ENCODE measurements at regions not wholly inside any gene's neighbourhood (a gene's known extent, or its start where the extent isn't known, plus 50 kb on each side); places are given as distances from the start of the nearest gene placed in this dataset.

DNA sequence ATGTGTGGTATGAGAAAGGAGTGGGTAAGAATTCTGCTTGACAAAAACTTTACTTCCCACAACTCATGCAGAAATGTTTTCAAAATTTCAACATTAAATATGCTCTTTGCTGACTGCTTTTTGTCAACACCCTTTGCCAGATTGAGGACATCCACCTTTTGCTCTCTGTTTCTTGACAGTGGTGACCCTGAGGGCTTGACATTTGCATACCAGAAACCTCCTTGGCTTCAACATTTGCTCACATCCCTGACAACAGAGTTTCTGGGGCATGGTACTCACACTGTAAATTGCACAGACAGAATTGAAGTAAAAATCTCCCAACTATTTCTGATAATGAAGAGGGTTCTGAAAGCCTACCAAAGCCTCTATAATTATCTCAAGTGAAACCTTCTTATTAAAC lies 95.7 kb downstream of the RND3 start:
- no peaks in the 10 kb centered on the region for H3K36me3 ChIP-seq (ENCODE audit: control insufficient read depth, insufficient read depth, low read length)
- peaks cover 3% of the 10 kb centered on the region for H3K9me3 ChIP-seq (replicated peaks; ENCODE audit: control insufficient read depth, low read depth, low read length)
- no peaks in the 10 kb centered on the region for H3K4me1 ChIP-seq (ENCODE audit: control insufficient read depth, insufficient read depth, low read length)
- H3K27ac ChIP-seq (ENCODE audit: low read length) = no peak overlapping the region
- H3K27me3 ChIP-seq (ENCODE audit: control insufficient read depth, insufficient read depth, low read length) = no peaks in the 10 kb centered on the region
- no peak for DNase-seq
- H3K4me3 ChIP-seq (ENCODE audit: low read length) = no peak overlapping the region

DNA sequence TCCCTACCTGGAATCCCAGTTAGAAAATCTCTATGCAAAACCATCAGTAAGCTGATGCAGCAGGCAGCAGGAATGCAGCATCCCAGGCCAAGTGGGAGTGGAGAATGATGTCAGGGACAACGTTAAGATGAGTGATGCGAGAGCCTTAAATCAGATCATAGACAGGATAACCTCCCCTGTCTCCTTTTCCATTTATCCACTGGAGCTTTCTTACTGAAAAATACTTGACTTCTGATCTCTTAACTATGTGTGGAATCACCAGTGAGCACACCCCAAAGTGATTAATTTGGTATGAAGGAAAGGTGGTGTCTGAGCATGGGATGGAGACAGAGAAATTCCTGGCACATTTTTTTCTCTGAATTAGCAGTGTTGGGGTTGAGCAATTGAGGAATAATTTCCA lies 98.0 kb downstream of the RND3 start:
- no CpG with 5 or more reads among the region's 2 CpGs for WGBS (ENCODE audit: insufficient coverage)
- H3K9me3 ChIP-seq (replicated peaks; ENCODE audit: control insufficient read depth, low read depth, low read length) = peaks cover 12% of the 10 kb centered on the region
- H3K4me1 ChIP-seq (ENCODE audit: control insufficient read depth, insufficient read depth, low read length) = no peaks in the 10 kb centered on the region
- no peak for DNase-seq
- no peak overlapping the region for H3K4me3 ChIP-seq (ENCODE audit: low read length)
- H3K27ac ChIP-seq (ENCODE audit: low read length) = no peak overlapping the region
- no peaks in the 10 kb centered on the region for H3K36me3 ChIP-seq (ENCODE audit: control insufficient read depth, insufficient read depth, low read length)
- H3K27me3 ChIP-seq (ENCODE audit: control insufficient read depth, insufficient read depth, low read length) = no peaks in the 10 kb centered on the region

DNA sequence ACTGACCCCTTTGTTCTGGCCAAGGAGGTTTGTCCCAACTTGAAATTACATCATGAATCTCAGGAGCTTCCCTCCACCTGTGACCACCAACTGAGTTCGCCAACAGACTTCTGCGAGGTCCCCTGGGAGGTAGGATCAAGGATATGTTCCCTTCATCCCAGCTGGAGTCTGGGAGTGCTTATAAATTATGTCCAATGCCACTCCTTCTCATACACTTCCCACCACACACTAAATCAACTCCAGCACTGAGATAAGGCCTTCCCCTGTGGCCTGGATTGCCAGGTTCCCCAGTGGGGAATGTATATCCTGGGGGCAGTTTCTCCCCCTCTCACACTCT lies 99.2 kb downstream of the RND3 start:
- Histone ChIP-seq H3K9me3 (replicated peaks; ENCODE audit: control insufficient read depth, low read depth, low read length) (peaks cover 12% of the 10 kb centered on the region), H3K4me1 (ENCODE audit: control insufficient read depth, insufficient read depth, low read length) (no peaks in the 10 kb centered on the region), H3K27me3 (ENCODE audit: control insufficient read depth, insufficient read depth, low read length) (no peaks in the 10 kb centered on the region), H3K36me3 (ENCODE audit: control insufficient read depth, insufficient read depth, low read length) (no peaks in the 10 kb centered on the region), H3K27ac (ENCODE audit: low read length) (no peak overlapping the region), H3K4me3 (ENCODE audit: low read length) (no peak overlapping the region)
- DNase-seq = no peak
- no CpG with 5 or more reads among the region's 2 CpGs for WGBS (ENCODE audit: insufficient coverage)

DNA sequence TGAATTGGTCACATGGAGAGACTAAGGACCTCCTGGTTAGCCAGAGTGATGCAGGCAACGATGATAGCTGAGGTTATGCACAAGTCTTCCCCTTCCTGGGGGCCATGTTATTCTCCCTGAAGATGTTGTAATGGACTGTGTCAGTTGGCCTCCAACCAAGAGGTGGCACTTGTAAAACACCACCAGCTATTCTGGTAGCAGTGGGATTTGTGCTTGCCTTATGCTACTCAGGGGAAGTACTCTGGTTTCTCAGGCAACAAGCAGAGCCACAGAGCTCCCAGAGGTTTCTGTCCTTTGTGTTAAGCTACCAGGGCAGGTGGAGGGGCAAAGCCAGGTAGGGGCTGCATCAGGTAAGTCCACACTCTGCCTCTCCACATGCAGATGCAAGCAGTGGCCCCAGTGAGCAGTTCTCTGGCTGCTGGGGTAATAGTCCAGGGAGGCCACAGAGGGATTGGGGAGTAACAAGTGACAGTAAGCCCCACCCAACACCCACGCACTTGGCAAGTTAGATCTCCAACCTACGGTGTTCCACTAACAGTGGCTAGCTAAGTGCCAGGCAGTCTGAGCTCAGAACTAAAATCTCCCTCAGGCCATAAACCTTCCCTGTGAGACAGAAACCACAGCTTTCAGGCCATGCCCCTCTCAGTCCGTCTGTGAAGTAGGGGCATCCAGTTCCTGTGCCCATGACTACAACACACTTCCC lies 99.7 kb downstream of the RND3 start:
- Histone ChIP-seq H3K9me3 (replicated peaks; ENCODE audit: control insufficient read depth, low read depth, low read length) (peaks cover 12% of the 10 kb centered on the region), H3K4me3 (ENCODE audit: low read length) (no peak overlapping the region), H3K36me3 (ENCODE audit: control insufficient read depth, insufficient read depth, low read length) (no peaks in the 10 kb centered on the region), H3K27me3 (ENCODE audit: control insufficient read depth, insufficient read depth, low read length) (no peaks in the 10 kb centered on the region), H3K4me1 (ENCODE audit: control insufficient read depth, insufficient read depth, low read length) (no peaks in the 10 kb centered on the region), H3K27ac (ENCODE audit: low read length) (no peak overlapping the region)
- WGBS (ENCODE audit: insufficient coverage) = 71% methylated on average over 1 of the region's 4 CpGs
- DNase-seq = no peak

DNA sequence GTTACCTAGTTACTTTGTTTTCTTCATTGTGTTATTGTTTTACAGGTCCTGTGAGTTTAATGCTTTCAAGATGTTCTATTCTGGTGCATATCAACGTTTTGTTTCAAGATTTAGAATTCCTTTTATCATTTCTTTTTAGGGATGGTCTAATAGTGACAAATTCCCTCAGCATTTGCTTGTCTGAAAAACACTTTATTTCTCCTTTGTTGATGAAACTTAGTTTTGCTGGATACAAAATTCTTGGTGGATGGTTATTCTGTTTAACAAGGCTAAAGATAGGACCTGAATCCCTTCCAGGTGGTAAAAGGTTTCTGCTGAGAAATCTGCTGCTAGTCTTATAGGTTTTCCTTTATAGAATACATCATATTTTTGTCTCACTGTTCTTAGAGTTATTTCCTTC lies 102.3 kb downstream of the RND3 start:
- no peak for DNase-seq
- no peaks in the 10 kb centered on the region for H3K4me1 ChIP-seq (ENCODE audit: control insufficient read depth, insufficient read depth, low read length)
- H3K27ac ChIP-seq (ENCODE audit: low read length) = no peak overlapping the region
- no peaks in the 10 kb centered on the region for H3K27me3 ChIP-seq (ENCODE audit: control insufficient read depth, insufficient read depth, low read length)
- H3K36me3 ChIP-seq (ENCODE audit: control insufficient read depth, insufficient read depth, low read length) = no peaks in the 10 kb centered on the region
- WGBS (ENCODE audit: insufficient coverage) = no CpG with 5 or more reads among the region's 1 CpG
- peaks cover 12% of the 10 kb centered on the region for H3K9me3 ChIP-seq (replicated peaks; ENCODE audit: control insufficient read depth, low read depth, low read length)
- no peak overlapping the region for H3K4me3 ChIP-seq (ENCODE audit: low read length)

DNA sequence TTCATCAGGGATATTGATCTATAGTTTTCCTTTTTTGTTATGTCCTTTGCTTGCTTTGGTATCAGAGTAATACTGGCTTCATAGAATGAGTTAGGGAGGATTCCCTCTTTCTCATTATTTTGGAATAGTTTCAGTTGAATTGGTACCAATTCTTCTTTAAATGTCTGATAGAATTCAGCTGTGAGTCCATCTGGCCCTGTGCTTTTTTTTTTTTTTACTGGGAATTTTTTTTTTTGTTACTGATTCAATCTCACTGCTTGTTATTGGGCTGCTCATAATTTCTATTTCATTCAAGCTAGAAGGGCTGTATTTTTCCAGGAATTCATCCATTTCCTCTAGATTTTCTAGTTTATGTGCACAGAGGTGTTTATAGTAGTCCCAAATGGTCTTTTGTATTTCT lies 103.9 kb downstream of the RND3 start:
- Histone ChIP-seq H3K36me3 (ENCODE audit: control insufficient read depth, insufficient read depth, low read length) (no peaks in the 10 kb centered on the region), H3K4me1 (ENCODE audit: control insufficient read depth, insufficient read depth, low read length) (peaks cover 3% of the 10 kb centered on the region), H3K27me3 (ENCODE audit: control insufficient read depth, insufficient read depth, low read length) (no peaks in the 10 kb centered on the region), H3K9me3 (replicated peaks; ENCODE audit: control insufficient read depth, low read depth, low read length) (peaks cover 12% of the 10 kb centered on the region), H3K27ac (ENCODE audit: low read length) (no peak overlapping the region), H3K4me3 (ENCODE audit: low read length) (no peak overlapping the region)
- peak; percentile 80 for DNase-seq

DNA sequence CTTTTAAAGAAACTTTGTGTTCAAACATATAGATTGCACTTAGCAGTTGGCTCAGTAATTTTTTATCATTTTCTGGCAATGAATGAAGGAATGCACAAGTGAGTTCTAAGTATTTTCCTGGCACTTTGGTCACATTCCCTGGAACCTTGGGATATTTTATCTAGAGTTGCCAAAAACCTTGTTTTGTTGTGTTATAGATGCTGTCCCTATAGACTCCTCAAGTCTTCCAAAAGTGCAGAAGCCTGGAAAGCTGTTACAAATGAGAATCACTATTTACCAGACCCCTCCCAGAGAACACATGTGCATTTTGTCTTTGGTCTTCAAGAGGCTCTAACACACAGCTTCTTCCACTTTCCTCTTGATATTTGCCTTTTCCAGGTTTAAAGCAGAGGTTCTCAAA lies 108.3 kb downstream of the RND3 start:
- H3K4me1 ChIP-seq (ENCODE audit: control insufficient read depth, insufficient read depth, low read length) = peaks cover 6% of the 10 kb centered on the region
- no peaks in the 10 kb centered on the region for H3K27me3 ChIP-seq (ENCODE audit: control insufficient read depth, insufficient read depth, low read length)
- DNase-seq = peak; percentile 87
- no peaks in the 10 kb centered on the region for H3K36me3 ChIP-seq (ENCODE audit: control insufficient read depth, insufficient read depth, low read length)
- no peak overlapping the region for H3K27ac ChIP-seq (ENCODE audit: low read length)
- H3K4me3 ChIP-seq (ENCODE audit: low read length) = no peak overlapping the region
- H3K9me3 ChIP-seq (replicated peaks; ENCODE audit: control insufficient read depth, low read depth, low read length) = no peaks in the 10 kb centered on the region

DNA sequence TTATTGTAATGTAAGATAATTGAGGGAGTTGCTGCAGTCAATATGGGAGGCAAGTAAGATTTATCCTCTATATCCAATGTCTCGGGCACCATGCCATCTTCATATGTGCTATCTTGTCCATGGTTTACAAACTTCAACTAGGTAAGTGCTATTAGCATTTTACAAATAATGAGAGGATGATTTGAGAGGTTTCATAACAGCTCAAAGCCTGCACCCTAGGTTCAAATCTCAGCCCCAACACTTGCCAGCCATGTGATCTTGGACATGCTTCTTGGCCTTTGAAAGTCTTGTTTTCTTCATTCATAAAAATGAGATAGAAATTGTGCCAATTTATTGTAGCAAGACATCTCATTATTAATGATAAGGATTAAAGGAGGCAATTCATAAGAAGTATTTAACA lies 108.8 kb downstream of the RND3 start:
- peak; percentile 38 for DNase-seq
- no peaks in the 10 kb centered on the region for H3K9me3 ChIP-seq (replicated peaks; ENCODE audit: control insufficient read depth, low read depth, low read length)
- peaks cover 6% of the 10 kb centered on the region for H3K4me1 ChIP-seq (ENCODE audit: control insufficient read depth, insufficient read depth, low read length)
- WGBS (ENCODE audit: insufficient coverage) = no CpG with 5 or more reads among the region's 1 CpG
- no peak overlapping the region for H3K27ac ChIP-seq (ENCODE audit: low read length)
- H3K4me3 ChIP-seq (ENCODE audit: low read length) = no peak overlapping the region
- no peaks in the 10 kb centered on the region for H3K27me3 ChIP-seq (ENCODE audit: control insufficient read depth, insufficient read depth, low read length)
- no peaks in the 10 kb centered on the region for H3K36me3 ChIP-seq (ENCODE audit: control insufficient read depth, insufficient read depth, low read length)

DNA sequence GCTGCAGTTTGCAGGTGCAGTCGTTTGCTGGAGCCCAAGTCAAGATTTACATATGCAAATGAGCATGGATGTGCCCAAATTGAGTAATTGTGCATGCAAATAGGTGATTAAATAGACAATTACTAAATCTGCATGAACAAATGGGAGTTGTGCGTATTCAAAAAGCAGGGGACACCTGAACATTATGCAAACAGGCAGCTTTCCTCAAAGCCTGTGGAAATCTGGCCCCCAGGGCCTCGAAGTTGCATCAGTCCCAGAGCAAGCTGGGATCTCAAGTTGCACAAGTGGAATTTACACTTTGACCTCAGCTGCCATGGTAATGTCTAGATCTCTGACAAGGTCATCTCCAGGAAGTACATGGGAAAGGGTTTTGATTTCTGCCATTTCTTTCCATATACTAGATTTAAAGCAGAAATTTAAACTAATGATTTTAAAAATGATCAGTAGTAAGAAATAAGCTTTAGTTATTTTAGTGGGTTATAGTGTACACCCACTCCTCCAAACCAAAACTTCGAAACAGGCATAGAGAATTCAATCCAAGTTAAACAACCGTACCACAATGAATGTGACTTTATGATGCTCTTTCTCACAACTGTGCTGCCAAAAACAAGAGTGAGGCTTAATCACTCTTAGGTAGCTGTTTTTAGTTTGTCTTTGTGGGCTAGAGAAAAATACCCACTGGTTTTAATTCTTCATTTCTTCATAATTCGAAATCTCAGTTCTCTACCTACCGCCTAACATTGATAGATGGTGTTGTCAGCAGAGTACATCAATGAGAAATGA lies 110.7 kb downstream of the RND3 start:
- 68% methylated on average over 2 of the region's 7 CpGs for WGBS (ENCODE audit: insufficient coverage)
- peaks cover 6% of the 10 kb centered on the region for H3K4me1 ChIP-seq (ENCODE audit: control insufficient read depth, insufficient read depth, low read length)
- DNase-seq = peak; percentile 33

DNA sequence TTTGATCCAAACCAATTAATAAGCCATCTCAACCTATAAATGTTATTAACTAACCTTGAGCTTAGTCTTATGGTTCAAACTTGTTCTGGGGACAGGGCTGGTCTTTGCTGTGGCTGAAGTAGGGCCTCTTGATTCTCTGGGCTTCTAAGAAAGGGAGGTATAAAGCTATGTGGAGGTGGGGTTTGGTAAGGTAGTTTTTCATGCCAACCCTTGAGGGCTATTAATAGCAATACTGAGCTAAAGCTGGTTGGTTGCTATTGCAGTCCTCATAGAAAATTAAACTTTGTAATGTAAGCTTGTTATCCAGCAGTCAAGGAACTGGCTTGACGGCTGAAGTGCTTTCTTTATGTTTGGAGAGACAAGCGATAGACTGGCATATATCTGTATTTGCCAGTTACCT lies 112.1 kb downstream of the RND3 start:
- Histone ChIP-seq H3K4me3 (ENCODE audit: low read length) (no peak overlapping the region), H3K9me3 (replicated peaks; ENCODE audit: control insufficient read depth, low read depth, low read length) (no peaks in the 10 kb centered on the region), H3K27ac (ENCODE audit: low read length) (no peak overlapping the region), H3K36me3 (ENCODE audit: control insufficient read depth, insufficient read depth, low read length) (no peaks in the 10 kb centered on the region), H3K4me1 (ENCODE audit: control insufficient read depth, insufficient read depth, low read length) (peaks cover 6% of the 10 kb centered on the region), H3K27me3 (ENCODE audit: control insufficient read depth, insufficient read depth, low read length) (no peaks in the 10 kb centered on the region)
- no peak for DNase-seq
- WGBS (ENCODE audit: insufficient coverage) = no CpG with 5 or more reads among the region's 2 CpGs

More for the DNA sequence above, 110.7 kb downstream of the RND3 start:
- Histone ChIP-seq H3K9me3 (replicated peaks; ENCODE audit: control insufficient read depth, low read depth, low read length) (no peaks in the 10 kb centered on the region), H3K27ac (ENCODE audit: low read length) (no peak overlapping the region), H3K4me3 (ENCODE audit: low read length) (no peak overlapping the region), H3K27me3 (ENCODE audit: control insufficient read depth, insufficient read depth, low read length) (no peaks in the 10 kb centered on the region), H3K36me3 (ENCODE audit: control insufficient read depth, insufficient read depth, low read length) (no peaks in the 10 kb centered on the region)

DNA sequence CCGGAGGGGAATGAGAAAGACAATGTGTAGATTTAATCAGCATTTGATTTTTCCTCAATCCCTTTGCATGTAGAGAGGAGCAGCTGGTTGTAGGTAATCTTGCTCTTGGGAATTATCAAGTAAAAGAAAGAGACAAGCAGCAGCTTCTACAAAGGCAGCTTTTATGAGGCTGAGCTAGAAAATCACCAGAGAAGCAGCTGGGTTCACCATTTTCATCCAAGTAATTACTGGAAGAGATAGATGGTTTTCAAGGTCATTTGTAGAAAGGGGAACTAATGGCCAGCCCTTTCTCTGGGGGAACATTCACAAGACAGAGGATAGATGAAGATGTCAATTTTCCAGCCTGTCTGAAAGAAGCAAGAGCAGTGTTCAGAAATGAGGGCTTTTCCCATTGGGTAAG lies 113.0 kb downstream of the RND3 start:
- peak; percentile 96 for DNase-seq

More for the DNA sequence above, 113.0 kb downstream of the RND3 start:
- no peaks in the 10 kb centered on the region for H3K9me3 ChIP-seq (replicated peaks; ENCODE audit: control insufficient read depth, low read depth, low read length)
- no CpG with 5 or more reads among the region's 1 CpG for WGBS (ENCODE audit: insufficient coverage)
- no peaks in the 10 kb centered on the region for H3K27me3 ChIP-seq (ENCODE audit: control insufficient read depth, insufficient read depth, low read length)
- H3K36me3 ChIP-seq (ENCODE audit: control insufficient read depth, insufficient read depth, low read length) = no peaks in the 10 kb centered on the region
- peak overlapping the region; percentile 29 for H3K27ac ChIP-seq (ENCODE audit: low read length)
- peaks cover 5% of the 10 kb centered on the region for H3K4me1 ChIP-seq (ENCODE audit: control insufficient read depth, insufficient read depth, low read length)
- no peak overlapping the region for H3K4me3 ChIP-seq (ENCODE audit: low read length)
